ENCODE measurements at regions not wholly inside any gene's neighbourhood (a gene's known extent, or its start where the extent isn't known, plus 50 kb on each side); places are given as distances from the start of the nearest gene placed in this dataset.

DNA sequence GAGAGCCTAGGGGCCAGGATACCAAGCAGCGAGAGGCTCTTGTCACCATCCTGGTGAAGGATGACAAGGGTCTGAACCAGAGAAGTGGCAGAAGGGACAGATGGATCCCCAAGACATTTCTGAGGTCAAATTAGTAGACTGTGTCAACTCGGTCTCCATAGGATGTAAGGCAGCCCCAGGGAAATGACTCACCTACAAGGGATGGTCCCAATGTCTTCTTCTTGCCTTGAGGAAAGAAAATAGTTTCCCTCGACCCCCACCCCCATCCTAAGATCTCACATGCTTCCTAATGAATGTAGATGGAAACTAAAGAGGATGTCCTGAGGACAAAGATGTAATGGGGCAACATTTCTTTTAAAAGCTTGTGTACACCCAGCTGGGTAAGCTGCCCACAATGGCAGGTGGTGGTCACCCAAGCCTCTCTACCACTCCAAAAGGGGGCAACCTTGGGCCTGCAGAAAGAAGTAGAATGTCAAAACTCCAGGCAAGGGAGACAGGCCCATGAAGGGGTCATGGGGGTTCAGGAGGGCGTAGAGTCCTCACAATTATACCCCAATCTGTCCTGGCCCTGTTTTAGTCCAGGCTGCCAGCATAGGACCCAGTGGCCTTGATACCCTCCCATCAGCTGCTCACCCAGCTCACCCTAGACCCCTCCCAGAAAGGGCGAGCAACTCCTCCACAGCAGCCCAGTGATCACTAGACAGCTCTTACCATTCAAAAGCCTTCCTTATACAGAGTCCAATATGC, 187.4 kb downstream of the ACTL7B start:
- H3K4me3 ChIP-seq (ENCODE audit: low read depth, low read length), result no peak overlapping the region
- TF ChIP-seq, protein P1, sequence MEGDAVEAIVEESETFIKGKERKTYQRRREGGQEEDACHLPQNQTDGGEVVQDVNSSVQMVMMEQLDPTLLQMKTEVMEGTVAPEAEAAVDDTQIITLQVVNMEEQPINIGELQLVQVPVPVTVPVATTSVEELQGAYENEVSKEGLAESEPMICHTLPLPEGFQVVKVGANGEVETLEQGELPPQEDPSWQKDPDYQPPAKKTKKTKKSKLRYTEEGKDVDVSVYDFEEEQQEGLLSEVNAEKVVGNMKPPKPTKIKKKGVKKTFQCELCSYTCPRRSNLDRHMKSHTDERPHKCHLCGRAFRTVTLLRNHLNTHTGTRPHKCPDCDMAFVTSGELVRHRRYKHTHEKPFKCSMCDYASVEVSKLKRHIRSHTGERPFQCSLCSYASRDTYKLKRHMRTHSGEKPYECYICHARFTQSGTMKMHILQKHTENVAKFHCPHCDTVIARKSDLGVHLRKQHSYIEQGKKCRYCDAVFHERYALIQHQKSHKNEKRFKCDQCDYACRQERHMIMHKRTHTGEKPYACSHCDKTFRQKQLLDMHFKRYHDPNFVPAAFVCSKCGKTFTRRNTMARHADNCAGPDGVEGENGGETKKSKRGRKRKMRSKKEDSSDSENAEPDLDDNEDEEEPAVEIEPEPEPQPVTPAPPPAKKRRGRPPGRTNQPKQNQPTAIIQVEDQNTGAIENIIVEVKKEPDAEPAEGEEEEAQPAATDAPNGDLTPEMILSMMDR (IDR thresholded peaks at IDR 0.05; ENCODE audit: borderline replicate concordance, insufficient read depth, low read depth, low read length), result no peak

DNA sequence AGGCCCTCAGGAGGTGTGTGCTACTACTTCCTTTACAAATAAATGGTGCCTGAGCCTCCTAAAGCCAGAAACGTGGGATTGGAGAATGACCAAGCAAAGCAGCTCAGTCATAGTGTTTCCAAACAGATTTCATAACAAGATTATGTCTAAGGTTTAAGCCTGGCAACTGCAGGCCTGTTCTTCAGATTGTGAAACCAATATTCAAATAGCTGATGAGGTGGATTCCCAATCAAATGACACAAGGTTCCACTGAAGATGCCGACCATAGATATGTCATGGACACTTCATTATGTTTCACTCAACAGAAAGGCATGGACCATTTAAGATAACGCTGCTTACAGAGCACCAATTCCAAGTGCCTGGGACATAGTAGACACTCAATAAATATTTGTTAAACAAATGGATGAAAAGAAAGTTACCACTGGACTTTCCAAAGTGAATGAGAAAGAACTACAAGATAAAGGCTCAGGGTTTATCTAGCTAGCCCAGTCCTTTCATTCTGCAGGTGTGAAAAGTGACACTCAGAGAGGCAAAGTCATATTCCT, 189.5 kb downstream of the ACTL7B start:
- no peak overlapping the region for H3K4me3 ChIP-seq (ENCODE audit: low read depth, low read length)
- TF ChIP-seq, protein P1 (IDR thresholded peaks at IDR 0.05; ENCODE audit: borderline replicate concordance, insufficient read depth, low read depth, low read length), result no peak

- no peak overlapping the region for H3K4me3 ChIP-seq (ENCODE audit: low read depth, low read length)
- TF ChIP-seq, protein P1 (IDR thresholded peaks at IDR 0.05; ENCODE audit: borderline replicate concordance, insufficient read depth, low read depth, low read length), result no peak
Measured at GRCh38 chr9:108665521-108666239, 190.1 kb downstream of the ACTL7B start.

GRCh38 chr9:108664309-108665255, 191.2 kb downstream of the ACTL7B start:
- H3K4me3 ChIP-seq (ENCODE audit: low read depth, low read length), result no peak overlapping the region
- TF ChIP-seq, protein P1 (IDR thresholded peaks at IDR 0.05; ENCODE audit: borderline replicate concordance, insufficient read depth, low read depth, low read length), result no peak

- TF ChIP-seq, protein P1 (IDR thresholded peaks at IDR 0.05; ENCODE audit: borderline replicate concordance, insufficient read depth, low read depth, low read length), result no peak
- H3K4me3 ChIP-seq (ENCODE audit: low read depth, low read length), result no peak overlapping the region
Measured at GRCh38 chr9:108663422-108663821, 192.4 kb downstream of the ACTL7B start.

DNA sequence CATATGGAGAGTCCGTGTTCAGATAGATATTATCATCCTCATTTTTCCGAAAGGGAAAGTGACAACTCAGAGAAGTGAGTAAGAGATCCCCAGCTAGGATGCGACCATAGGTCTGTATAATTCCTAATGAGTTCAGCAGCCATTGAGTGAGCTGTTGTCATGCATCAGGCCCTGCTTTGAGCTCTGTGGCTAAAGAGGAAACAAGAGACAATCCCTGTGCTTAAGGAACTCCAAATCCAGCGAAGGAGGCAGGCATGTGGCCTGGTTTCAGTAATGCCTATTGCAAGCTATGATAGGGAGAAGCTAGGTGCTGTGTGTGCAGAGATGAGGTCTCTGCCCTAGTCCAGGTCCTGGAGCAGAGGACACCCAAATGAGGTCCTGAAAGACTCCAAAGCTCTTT, 192.8 kb downstream of the ACTL7B start:
- no peak overlapping the region for H3K4me3 ChIP-seq (ENCODE audit: low read depth, low read length)
- TF ChIP-seq, protein P1 (IDR thresholded peaks at IDR 0.05; ENCODE audit: borderline replicate concordance, insufficient read depth, low read depth, low read length), result no peak

Measured in GM12875 (cell line).